GM12874 (cell line): ENCODE measurements at regions not wholly inside any gene's neighbourhood (a gene's known extent, or its start where the extent isn't known, plus 50 kb on each side); places are given as distances from the start of the nearest gene placed in this dataset.

Source experiments
- TF ChIP-seq, protein P1 (sequence below): IDR thresholded peaks from 2 replicates; pipeline ENCODE4 v1.5.1; 2011; ENCODE audit warnings: low read depth, mild to moderate bottlenecking, control low read depth, low read length, moderate library complexity; ENCODE audit not compliant: insufficient read depth

DNA sequence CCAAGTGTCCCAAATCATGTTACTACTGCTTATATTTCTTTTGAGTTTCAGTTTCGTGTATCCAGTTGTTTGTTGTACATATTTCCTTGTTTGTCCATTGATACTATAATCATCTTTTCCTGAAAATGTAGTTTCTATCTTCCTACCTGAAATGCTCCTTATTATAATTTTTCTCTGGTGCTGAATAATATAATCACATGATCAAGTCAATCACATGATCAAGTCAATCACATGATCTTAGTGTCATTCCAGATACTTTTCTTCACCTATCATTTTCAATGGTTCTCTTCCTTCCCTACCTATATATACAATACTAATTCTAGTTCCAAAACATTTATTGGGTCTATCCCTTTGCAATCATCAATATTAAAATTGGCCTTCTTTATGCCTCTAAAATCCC is 2058.8 kb downstream of the PCDH7 start:
- TF ChIP-seq, protein P1, sequence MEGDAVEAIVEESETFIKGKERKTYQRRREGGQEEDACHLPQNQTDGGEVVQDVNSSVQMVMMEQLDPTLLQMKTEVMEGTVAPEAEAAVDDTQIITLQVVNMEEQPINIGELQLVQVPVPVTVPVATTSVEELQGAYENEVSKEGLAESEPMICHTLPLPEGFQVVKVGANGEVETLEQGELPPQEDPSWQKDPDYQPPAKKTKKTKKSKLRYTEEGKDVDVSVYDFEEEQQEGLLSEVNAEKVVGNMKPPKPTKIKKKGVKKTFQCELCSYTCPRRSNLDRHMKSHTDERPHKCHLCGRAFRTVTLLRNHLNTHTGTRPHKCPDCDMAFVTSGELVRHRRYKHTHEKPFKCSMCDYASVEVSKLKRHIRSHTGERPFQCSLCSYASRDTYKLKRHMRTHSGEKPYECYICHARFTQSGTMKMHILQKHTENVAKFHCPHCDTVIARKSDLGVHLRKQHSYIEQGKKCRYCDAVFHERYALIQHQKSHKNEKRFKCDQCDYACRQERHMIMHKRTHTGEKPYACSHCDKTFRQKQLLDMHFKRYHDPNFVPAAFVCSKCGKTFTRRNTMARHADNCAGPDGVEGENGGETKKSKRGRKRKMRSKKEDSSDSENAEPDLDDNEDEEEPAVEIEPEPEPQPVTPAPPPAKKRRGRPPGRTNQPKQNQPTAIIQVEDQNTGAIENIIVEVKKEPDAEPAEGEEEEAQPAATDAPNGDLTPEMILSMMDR = no peak

DNA sequence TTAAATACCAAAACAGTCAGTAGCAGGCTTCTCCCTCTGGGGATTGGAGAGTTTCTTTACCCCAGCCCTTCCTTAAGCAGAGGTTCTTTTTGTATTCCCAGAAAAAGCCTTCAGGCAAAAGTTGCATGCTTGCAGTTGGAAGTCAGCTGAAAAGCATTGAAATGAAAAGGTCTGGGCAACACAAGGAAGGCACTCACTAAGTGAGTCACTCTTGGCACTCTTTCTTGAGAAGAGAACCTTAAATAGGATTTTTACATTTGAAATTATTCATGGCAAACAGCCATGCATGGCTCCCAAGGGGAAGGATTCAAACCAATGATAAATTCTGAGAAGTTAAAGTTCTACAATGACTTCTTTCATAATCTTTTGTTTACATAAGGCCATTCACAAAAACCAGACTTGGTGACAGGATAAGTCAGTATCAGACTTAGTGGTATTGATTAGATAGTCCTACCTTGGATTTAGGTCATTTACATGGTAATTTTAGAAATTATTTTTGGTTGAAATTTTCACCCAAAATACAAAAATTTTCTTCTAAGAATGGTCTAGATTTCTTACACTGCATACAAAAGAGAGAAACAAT is 2068.9 kb downstream of the PCDH7 start:
- TF ChIP-seq, protein P1 = no peak

DNA sequence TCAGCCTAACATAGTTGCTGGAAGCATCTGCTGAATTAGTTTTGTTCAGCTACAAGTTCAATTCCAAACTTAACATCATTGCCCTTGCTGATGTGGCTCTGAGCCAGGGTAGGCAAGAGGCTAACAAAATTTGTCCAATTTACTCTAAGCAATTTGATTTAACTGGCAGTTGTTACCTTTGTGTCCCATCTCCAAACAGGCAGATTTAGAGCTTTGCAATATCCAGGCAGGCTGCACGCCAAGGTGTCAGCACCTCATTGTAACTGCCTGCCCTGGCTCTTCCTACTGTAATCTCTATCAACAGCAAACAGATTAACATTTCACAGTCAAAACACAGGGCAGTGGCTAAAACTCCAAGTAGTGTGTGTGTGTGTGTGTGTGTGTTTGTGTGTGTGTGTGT is 2070.6 kb downstream of the PCDH7 start:
- TF ChIP-seq, protein P1 = no peak

DNA sequence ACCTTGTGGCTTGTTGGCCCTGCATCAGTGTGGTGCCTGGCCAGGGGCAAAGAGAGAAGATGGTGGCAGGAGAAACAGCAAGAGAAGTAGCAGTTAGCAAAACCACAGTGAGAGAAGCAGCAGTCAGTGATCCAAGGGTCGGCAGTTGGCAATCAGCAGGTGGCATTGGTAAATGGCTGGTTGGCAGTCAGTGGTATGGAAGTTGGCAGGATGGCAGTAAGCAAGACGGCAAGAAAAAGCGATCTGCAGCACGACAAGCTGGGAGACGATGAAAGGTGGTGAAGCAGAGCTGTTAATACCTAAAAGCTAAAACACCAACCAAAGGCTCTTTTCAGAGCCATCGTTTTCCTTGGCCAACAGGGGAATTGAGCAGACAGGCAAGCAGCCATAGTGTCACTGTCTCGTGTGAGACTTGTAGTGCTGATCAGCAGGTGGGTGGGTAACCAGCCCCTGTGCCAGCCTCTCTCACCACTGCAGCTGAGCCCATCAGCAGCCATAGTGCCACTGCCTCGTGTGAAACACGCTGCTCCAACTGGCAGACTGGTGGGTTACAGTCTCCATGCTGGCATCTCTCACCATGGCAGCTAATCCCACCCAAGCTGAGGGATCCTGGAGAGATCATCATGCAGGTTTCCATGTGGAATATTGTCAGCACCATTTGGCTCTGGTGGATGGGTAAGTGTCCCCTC is 2078.4 kb downstream of the PCDH7 start:
- TF ChIP-seq, protein P1 = no peak

DNA sequence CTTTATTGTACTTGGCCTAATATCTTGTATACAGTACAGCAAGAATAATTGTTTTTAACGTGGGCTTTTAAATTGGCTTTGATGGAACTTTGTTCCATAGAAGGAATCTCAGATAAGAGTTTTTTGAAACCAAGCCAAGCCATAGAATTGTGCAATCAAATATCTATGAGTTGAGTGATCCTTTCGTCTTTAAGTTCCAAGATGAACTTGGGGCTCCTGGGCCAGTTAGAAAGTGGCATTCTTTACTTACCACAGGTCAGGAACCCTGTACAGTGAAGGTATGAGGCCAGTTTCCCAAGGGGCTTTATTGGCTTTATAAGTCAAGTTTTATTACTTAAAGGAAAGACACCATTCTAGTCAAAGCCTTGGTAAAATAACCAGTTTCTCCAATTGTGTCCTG is 2104.2 kb downstream of the PCDH7 start:
- TF ChIP-seq, protein P1 = no peak

DNA sequence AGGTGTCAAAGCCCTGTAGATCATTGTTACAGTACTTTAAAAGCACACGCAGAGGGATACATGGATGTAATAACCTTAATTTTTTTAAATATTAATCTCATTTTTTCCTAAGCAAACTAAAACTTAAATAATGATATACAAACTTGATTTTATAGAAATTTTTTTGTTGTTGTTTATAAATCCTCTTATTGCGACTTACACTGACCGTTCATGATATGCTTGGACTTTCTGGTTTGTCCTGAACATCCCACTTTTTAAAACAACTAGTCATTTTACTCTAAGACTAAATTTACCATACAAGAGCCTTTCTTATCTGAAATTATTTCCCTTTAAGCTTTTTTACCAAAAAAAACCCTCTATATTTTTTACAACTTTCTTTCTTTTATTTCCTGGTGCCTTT is 2106.0 kb downstream of the PCDH7 start:
- TF ChIP-seq, protein P1 = no peak

DNA sequence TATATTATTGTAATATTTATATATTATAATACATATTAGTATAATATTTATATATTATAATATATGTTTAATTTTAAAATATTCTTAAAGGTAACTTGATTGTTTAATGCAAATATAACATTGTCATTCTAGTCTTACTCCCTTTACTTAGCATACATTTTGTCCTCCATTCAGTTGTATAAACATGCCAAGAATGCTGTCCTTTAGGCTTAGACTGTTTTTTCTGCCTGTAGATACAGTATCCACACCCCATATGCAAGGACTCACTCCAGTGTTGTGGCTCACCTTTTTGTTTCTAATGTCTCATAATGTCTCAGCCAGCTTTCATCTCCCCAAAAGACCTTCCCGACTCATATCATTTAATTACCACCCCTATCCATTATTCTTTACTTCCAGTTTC is 2110.0 kb downstream of the PCDH7 start:
- TF ChIP-seq, protein P1 = no peak
